OCI-LY1 (cell line): ENCODE measurements at regions not wholly inside any gene's neighbourhood (a gene's known extent, or its start where the extent isn't known, plus 50 kb on each side); places are given as distances from the start of the nearest gene placed in this dataset.

Source experiments
- H2AFZ ChIP-seq: fragments of 200-600 bp; sonication (generic), shearing (Covaris generic); 2 replicates; pipeline ENCODE4 v1.6.0; 2014; ENCODE audit warnings: antibody characterized with exemption, mild to moderate bottlenecking, low read length
- H3F3A ChIP-seq: fragments of 200-600 bp; sonication (generic), shearing (Covaris generic); 2 replicates; pipeline ENCODE4 v1.6.0; 2014; ENCODE audit warnings: mild to moderate bottlenecking, antibody characterized with exemption, low read length, moderate library complexity; ENCODE audit not compliant: insufficient read depth
- H3K27ac ChIP-seq: fragments of 200-600 bp; sonication (generic); 2 replicates; pipeline ENCODE4 v1.5.1; 2014; ENCODE audit warnings: low read length, mixed run types, mild to moderate bottlenecking, low read depth; ENCODE audit not compliant: poor library complexity, severe bottlenecking
- H3K27me3 ChIP-seq: fragments of 200-600 bp; sonication (generic); 2 replicates; pipeline ENCODE4 v1.6.0; 2014; ENCODE audit warnings: antibody characterized with exemption, mild to moderate bottlenecking, low read length, moderate library complexity; ENCODE audit not compliant: insufficient read depth
- H3K36me3 ChIP-seq: fragments of 200-600 bp; sonication (generic); 2 replicates; pipeline ENCODE4 v1.6.1; 2014; ENCODE audit warnings: mild to moderate bottlenecking, antibody characterized with exemption, low read length, moderate library complexity, mixed read lengths; ENCODE audit not compliant: insufficient read depth
- H3K4me1 ChIP-seq: fragments of 200-600 bp; sonication (generic); 2 replicates; pipeline ENCODE4 v1.5.1; 2014; ENCODE audit warnings: mild to moderate bottlenecking, low read length, moderate library complexity; ENCODE audit not compliant: insufficient read depth, severe bottlenecking
- H3K4me2 ChIP-seq: fragments of 200-600 bp; sonication (generic), shearing (Covaris generic); 2 replicates; pipeline ENCODE4 v1.6.1; 2014; ENCODE audit warnings: low read length
- H3K4me3 ChIP-seq: fragments of 200-600 bp; sonication (generic); 2 replicates; pipeline ENCODE4 v1.5.1; 2014; ENCODE audit warnings: low read length, low read depth, mild to moderate bottlenecking, mixed read lengths; ENCODE audit not compliant: poor library complexity, severe bottlenecking
- H3K79me2 ChIP-seq: fragments of 200-600 bp; shearing (Covaris generic); 2 replicates; pipeline ENCODE4 v1.6.1; 2016; ENCODE audit warnings: mixed run types, low read length, mixed read lengths; ENCODE audit not compliant: insufficient read depth
- H3K9ac ChIP-seq: fragments of 200-600 bp; sonication (generic), shearing (Covaris generic); 2 replicates; pipeline ENCODE4 v1.6.1; 2014; ENCODE audit warnings: mild to moderate bottlenecking, low read length, mixed read lengths
- H3K9me2 ChIP-seq: fragments of 200-600 bp; sonication (generic), shearing (Covaris generic); 2 replicates; pipeline ENCODE4 v1.6.1; 2014; ENCODE audit warnings: low read depth, mild to moderate bottlenecking, low read length, mixed read lengths
- H3K9me3 ChIP-seq: fragments of 200-600 bp; shearing (Covaris generic); 2 replicates; pipeline ENCODE4 v1.6.1; 2014; ENCODE audit warnings: low read length, mixed read lengths
- H4K20me1 ChIP-seq: fragments of 200-600 bp; sonication (generic), shearing (Covaris generic); 2 replicates; pipeline ENCODE4 v1.6.0; 2016; ENCODE audit warnings: mild to moderate bottlenecking, low read length; ENCODE audit not compliant: insufficient read depth
- CTCF ChIP-seq: fragments of 200-600 bp; sonication (generic), shearing (Covaris generic); IDR thresholded peaks from 2 replicates; pipeline ENCODE4 v1.5.1; 2017; ENCODE audit warnings: mild to moderate bottlenecking, antibody characterized with exemption, low read length, moderate library complexity, mixed read lengths
- EZH2 ChIP-seq: fragments of 200-600 bp; sonication (generic), shearing (Covaris generic); IDR thresholded peaks from 2 replicates; pipeline ENCODE4 v1.8.0; 2017; ENCODE audit warnings: borderline replicate concordance, mixed run types, mild to moderate bottlenecking, antibody characterized with exemption, low read length, moderate library complexity, mixed read lengths

GRCh38 chr12:89856431-89856830, 147.8 kb upstream of the ATP2B1 start:
- peak overlapping the region; percentile 49 for H3K9ac ChIP-seq
- H3K79me2 ChIP-seq = no peaks in the 10 kb centered on the region
- H4K20me1 ChIP-seq = no peaks in the 10 kb centered on the region
- H3K4me1 ChIP-seq = peaks cover 81% of the 10 kb centered on the region
- H3K9me3 ChIP-seq = no peaks in the 10 kb centered on the region
- no peaks in the 10 kb centered on the region for H3F3A ChIP-seq
- no peak overlapping the region for H3K4me3 ChIP-seq
- H3K27me3 ChIP-seq = no peaks in the 10 kb centered on the region
- no peaks in the 10 kb centered on the region for H3K36me3 ChIP-seq
- peak overlapping the region; percentile 91 for H3K27ac ChIP-seq
- TF ChIP-seq CTCF = no peak
- no peaks in the 10 kb centered on the region for H3K9me2 ChIP-seq
- peak overlapping the region; percentile 46 for H3K4me2 ChIP-seq
- H2AFZ ChIP-seq = no peak overlapping the region

GRCh38 chr12:89848732-89849131, 140.1 kb upstream of the ATP2B1 start:
- no peak overlapping the region for H2AFZ ChIP-seq
- H3K4me1 ChIP-seq = peaks cover 49% of the 10 kb centered on the region
- H3K79me2 ChIP-seq = no peaks in the 10 kb centered on the region
- no peaks in the 10 kb centered on the region for H3K9me3 ChIP-seq
- H3K27me3 ChIP-seq = no peaks in the 10 kb centered on the region
- H3K9ac ChIP-seq = no peak overlapping the region
- H4K20me1 ChIP-seq = no peaks in the 10 kb centered on the region
- no peak overlapping the region for H3K4me3 ChIP-seq
- H3K4me2 ChIP-seq = no peak overlapping the region
- H3K9me2 ChIP-seq = no peaks in the 10 kb centered on the region
- H3K27ac ChIP-seq = no peak overlapping the region
- TF ChIP-seq CTCF = no peak
- TF ChIP-seq EZH2 = no peak
- H3F3A ChIP-seq = no peaks in the 10 kb centered on the region
- no peaks in the 10 kb centered on the region for H3K36me3 ChIP-seq

GRCh38 chr12:89846473-89847055, 137.9 kb upstream of the ATP2B1 start:
- H3K4me2 ChIP-seq = no peak overlapping the region
- no peak overlapping the region for H2AFZ ChIP-seq

More at GRCh38 chr12:89846473-89847055, 137.9 kb upstream of the ATP2B1 start:
- peaks cover 47% of the 10 kb centered on the region for H3K4me1 ChIP-seq
- H3K79me2 ChIP-seq = no peaks in the 10 kb centered on the region
- TF ChIP-seq CTCF (no peak), EZH2 (no peak)
- no peaks in the 10 kb centered on the region for H3K36me3 ChIP-seq
- H3F3A ChIP-seq = no peaks in the 10 kb centered on the region
- no peaks in the 10 kb centered on the region for H3K9me3 ChIP-seq
- H3K27ac ChIP-seq = no peak overlapping the region
- no peaks in the 10 kb centered on the region for H3K9me2 ChIP-seq
- H3K4me3 ChIP-seq = no peak overlapping the region
- no peak overlapping the region for H3K9ac ChIP-seq
- no peaks in the 10 kb centered on the region for H4K20me1 ChIP-seq
- H3K27me3 ChIP-seq = no peaks in the 10 kb centered on the region
